Liver (tissue), 3 donors: ENCODE measurements at regions not wholly inside any gene's neighbourhood (a gene's known extent, or its start where the extent isn't known, plus 50 kb on each side); places are given as distances from the start of the nearest gene placed in this dataset.

ENCODE experiments used
- FOXA2 ChIP-seq: IDR thresholded peaks from 2 replicates; pipeline ENCODE4 v1.6.1; 2016; ENCODE audit warnings: antibody characterized with exemption
- RAD21 ChIP-seq, 2 donors: IDR thresholded peaks; 2 replicates each; pipeline ENCODE4 v1.6.1; 2016; ENCODE audit warnings: antibody characterized with exemption in 2 of 2, mild to moderate bottlenecking in 2 of 2
- SP1 ChIP-seq: IDR thresholded peaks from 2 replicates; pipeline ENCODE4 v1.6.1; 2018; ENCODE audit warnings: antibody characterized with exemption, mild to moderate bottlenecking
- TF ChIP-seq, protein P1 (sequence below): fragments of 150-350 bp; IDR thresholded peaks from 2 replicates; pipeline ENCODE4 v1.5.1; 2017; ENCODE audit warnings: improper control_type of control experiment, low read depth, low read length; ENCODE audit not compliant: missing input control
- donor health status: healthy.
- donor health status: healthy.

DNA sequence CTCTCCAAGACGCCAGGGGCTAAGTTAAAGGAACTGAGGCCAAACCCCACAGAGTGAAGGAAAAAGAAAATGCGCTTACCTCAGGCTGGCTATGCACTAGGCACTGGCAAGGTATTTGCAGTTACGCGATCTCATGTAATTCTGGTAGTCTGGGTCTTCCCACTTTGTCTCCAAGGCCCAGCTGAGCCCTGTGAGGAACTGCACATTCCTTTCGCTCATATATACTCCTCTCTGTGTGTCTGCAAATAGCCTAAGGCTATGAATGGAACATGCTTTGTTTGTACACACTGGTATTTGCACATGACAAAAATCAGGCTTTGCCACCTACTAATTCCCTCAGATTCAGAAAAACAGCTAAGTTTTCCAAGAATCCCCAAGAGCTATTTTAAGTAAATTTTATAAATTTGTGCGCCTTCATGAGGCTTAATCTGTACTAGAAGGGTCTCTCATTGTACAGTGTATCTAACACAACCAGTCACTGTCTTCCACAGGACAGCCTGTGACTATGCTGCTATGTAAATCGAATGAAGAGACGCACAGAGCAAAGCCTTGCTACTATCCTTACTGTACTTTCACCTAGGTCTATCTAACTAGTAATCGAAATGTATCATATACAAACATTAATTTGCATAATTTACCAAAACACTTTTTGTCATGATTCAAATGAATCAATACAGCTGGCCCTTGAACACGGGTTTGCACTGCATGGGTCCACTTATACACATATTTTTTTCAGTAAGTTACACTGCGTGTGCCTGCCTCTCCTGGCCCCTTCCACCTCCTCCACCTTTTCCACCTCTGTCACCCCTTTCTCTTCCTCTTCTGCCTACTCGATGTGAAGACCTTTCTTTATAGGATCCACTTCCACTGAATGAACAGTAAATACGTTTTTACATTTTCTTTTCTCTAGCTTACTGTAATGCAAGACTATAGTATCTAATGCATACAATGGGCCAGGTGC lies 87.0 kb downstream of the SIPA1L2 start:
- TF ChIP-seq SP1 = no peak
- TF ChIP-seq, protein P1, sequence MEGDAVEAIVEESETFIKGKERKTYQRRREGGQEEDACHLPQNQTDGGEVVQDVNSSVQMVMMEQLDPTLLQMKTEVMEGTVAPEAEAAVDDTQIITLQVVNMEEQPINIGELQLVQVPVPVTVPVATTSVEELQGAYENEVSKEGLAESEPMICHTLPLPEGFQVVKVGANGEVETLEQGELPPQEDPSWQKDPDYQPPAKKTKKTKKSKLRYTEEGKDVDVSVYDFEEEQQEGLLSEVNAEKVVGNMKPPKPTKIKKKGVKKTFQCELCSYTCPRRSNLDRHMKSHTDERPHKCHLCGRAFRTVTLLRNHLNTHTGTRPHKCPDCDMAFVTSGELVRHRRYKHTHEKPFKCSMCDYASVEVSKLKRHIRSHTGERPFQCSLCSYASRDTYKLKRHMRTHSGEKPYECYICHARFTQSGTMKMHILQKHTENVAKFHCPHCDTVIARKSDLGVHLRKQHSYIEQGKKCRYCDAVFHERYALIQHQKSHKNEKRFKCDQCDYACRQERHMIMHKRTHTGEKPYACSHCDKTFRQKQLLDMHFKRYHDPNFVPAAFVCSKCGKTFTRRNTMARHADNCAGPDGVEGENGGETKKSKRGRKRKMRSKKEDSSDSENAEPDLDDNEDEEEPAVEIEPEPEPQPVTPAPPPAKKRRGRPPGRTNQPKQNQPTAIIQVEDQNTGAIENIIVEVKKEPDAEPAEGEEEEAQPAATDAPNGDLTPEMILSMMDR = no peak
- no peak for TF ChIP-seq FOXA2
- no peak for TF ChIP-seq RAD21 (IDR thresholded peaks at IDR 0.05)
